ENCODE measurements at regions not wholly inside any gene's neighbourhood (a gene's known extent, or its start where the extent isn't known, plus 50 kb on each side); places are given as distances from the start of the nearest gene placed in this dataset.

DNA sequence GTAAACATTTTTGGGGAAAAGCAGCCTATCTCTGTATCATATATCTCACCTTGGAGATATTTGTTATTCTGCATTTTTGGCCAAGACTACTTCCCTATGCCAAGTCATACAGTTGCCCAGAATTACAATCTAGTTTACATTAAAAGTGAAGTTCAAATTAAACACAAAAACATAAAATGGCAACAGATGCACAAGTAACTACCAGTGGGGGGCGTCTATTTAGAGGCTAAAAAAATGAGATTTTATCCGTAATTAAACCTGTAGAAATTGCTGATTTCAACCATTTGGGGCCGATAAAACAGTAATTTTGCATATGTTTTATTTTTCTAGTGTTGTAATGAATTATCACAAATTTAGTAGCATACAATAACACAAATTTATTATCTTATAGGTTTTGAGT is 787.1 kb upstream of the CHD1 start:
- Histone ChIP-seq H2BK12ac (ENCODE audit: low read depth, low read length) (no peak overlapping the region), H3K4me2 (ENCODE audit: insufficient read depth in 1 of 2, low read depth in 2 of 2, low read length in 2 of 2) (no peak overlapping the region), H4K91ac (replicated peaks; ENCODE audit: insufficient read length, low read length) (no peak overlapping the region), H3K79me1 (ENCODE audit: low read depth, low read length) (no peaks in the 10 kb centered on the region), H3K4me1 (replicated peaks in 1 of 4; ENCODE audit: control insufficient read depth in 3 of 4, insufficient read depth in 4 of 4, low read length in 3 of 4) (peaks cover 0 to 3% (median 0%) of the 10 kb centered on the region in 4 experiments; a peak in 1 of 7 replicates), H3K27me3 (replicated peaks in 1 of 4; ENCODE audit: control insufficient read depth in 3 of 4, extremely low read depth in 1 of 4, insufficient read depth in 3 of 4, low read length in 3 of 4) (peaks cover 0 to 1% (median 0%) of the 10 kb centered on the region in 4 experiments; a peak in 1 of 7 replicates), H3K36me3 (ENCODE audit: control insufficient read depth in 2 of 4, insufficient read depth in 4 of 4, low read length in 3 of 4) (no peaks in the 10 kb centered on the region), H3K14ac (ENCODE audit: insufficient read length) (no peak overlapping the region), H2BK20ac (ENCODE audit: low read length) (no peak overlapping the region), H3K23me2 (ENCODE audit: low read depth, low read length) (no peaks in the 10 kb centered on the region; the same call in 1 of the 2 replicates), H3K4ac (replicated peaks; ENCODE audit: insufficient read length, low read depth, low read length) (no peak overlapping the region), H2BK15ac (ENCODE audit: low read length) (no peak overlapping the region), H2AK5ac (ENCODE audit: low read depth, low read length) (no peak overlapping the region), H3K4me3 (ENCODE audit: extremely low read depth in 1 of 4, insufficient read depth in 2 of 4, low read depth in 3 of 4, low read length in 4 of 4) (no peak overlapping the region), H2BK120ac (replicated peaks; ENCODE audit: low read depth, low read length) (no peak overlapping the region), H3K27ac (ENCODE audit: low read depth, low read length) (no peak overlapping the region), H3K18ac (ENCODE audit: extremely low read depth, low read length) (no peak overlapping the region), H2BK5ac (ENCODE audit: low read depth, low read length) (no peak overlapping the region), H3K9ac (replicated peaks in 1 of 4; ENCODE audit: extremely low read depth in 1 of 4, low read depth in 3 of 4, low read length in 3 of 4) (no peak overlapping the region), H4K5ac (ENCODE audit: insufficient read length, low read depth, low read length) (no peak overlapping the region), H2AFZ (ENCODE audit: low read length) (no peak overlapping the region), H3K79me2 (ENCODE audit: control insufficient read depth in 1 of 2, insufficient read depth in 2 of 2, low read length in 2 of 2) (no peaks in the 10 kb centered on the region), H3K56ac (replicated peaks; ENCODE audit: insufficient read length, low read depth, low read length) (no peak overlapping the region), H3K9me3 (ENCODE audit: insufficient read depth in 2 of 2, low read depth in 1 of 2, low read length in 1 of 2) (0 out of 4 replicates have a peak, but pooled peaks cover 0 to 2% of the 10 kb centered on the region in 2 experiments), H4K8ac (ENCODE audit: extremely low read depth, insufficient read depth, low read length) (no peak overlapping the region), H3K23ac (ENCODE audit: insufficient read length) (no peak overlapping the region), H4K20me1 (replicated peaks in 1 of 2; ENCODE audit: control insufficient read depth in 1 of 2, insufficient read depth in 2 of 2, low read length in 2 of 2) (no peaks in the 10 kb centered on the region)
- no peak for FAIRE-seq
- DNase-seq (ENCODE audit: low read depth in 1 of 2, low spot score in 2 of 2) = no peak
- WGBS, 2 experiments (ENCODE audit: extremely low coverage in 1 of 2, insufficient coverage in 1 of 2, insufficient read length in 1 of 2, insufficient replicate concordance in 2 of 2, low coverage in 1 of 2, low lambda C conversion rate in 2 of 2, missing lambda C conversion rate in 1 of 2) = 70% methylated on average over 3 of the region's 3 CpGs; no CpG with 5 or more reads in 1 of the 2 experiments
- CTCF ChIA-PET (ENCODE audit: partially characterized antibody) = interaction anchor here (0.7 to 1.2 kb wide), 6 partner anchors 25 to 144 kb away, joined by 3 to 5 read pairs (median 3); no protein-coding TSS in a partner anchor
- POLR2A ChIA-PET (ENCODE audit: partially characterized antibody) = no interaction called here
- TF ChIP-seq KDM4A (IDR thresholded peaks at IDR 0.05; ENCODE audit: low read depth, low read length, severe bottlenecking) (no peak), PHF8 (conservative IDR thresholded peaks at IDR 0.05; ENCODE audit: low read depth, low read length) (no peak), CREB1 (IDR thresholded peaks at IDR 0.05) (no peak), SUZ12 (IDR thresholded peaks at IDR 0.05; ENCODE audit: low read length) (no peak), EZH2 (IDR thresholded peaks at IDR 0.05; ENCODE audit: low read depth, low read length, severe bottlenecking) (no peak), CTBP2 (IDR thresholded peaks at IDR 0.05; ENCODE audit: borderline replicate concordance, insufficient read depth, insufficient read length, low read length) (no peak), POLR2A (IDR thresholded peaks at IDR 0.05; ENCODE audit: control extremely low read depth in 1 of 2, low read depth in 2 of 2, low read length in 2 of 2) (no peak), EGR1 (IDR thresholded peaks at IDR 0.05; ENCODE audit: borderline replicate concordance, low read depth, low read length) (no peak), HDAC6 (IDR thresholded peaks at IDR 0.05; ENCODE audit: low read depth, low read length) (no peak), RBBP5 (IDR thresholded peaks at IDR 0.05; ENCODE audit: borderline replicate concordance, low read depth, low read length) (no peak)
- TF ChIP-seq, protein P1, sequence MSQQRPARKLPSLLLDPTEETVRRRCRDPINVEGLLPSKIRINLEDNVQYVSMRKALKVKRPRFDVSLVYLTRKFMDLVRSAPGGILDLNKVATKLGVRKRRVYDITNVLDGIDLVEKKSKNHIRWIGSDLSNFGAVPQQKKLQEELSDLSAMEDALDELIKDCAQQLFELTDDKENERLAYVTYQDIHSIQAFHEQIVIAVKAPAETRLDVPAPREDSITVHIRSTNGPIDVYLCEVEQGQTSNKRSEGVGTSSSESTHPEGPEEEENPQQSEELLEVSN (IDR thresholded peaks at IDR 0.05) = no peak
- TF ChIP-seq, protein P2, sequence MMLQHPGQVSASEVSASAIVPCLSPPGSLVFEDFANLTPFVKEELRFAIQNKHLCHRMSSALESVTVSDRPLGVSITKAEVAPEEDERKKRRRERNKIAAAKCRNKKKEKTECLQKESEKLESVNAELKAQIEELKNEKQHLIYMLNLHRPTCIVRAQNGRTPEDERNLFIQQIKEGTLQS (IDR thresholded peaks at IDR 0.05; ENCODE audit: insufficient read depth, low read depth, low read length) = no peak

All from H1 (cell line).